HCT116 (cell line): ENCODE measurements at regions not wholly inside any gene's neighbourhood (a gene's known extent, or its start where the extent isn't known, plus 50 kb on each side); places are given as distances from the start of the nearest gene placed in this dataset.

Experiments used
- ATAC-seq: fragments of 200-7000 bp; cut with Tn5 transposase; 2 replicates; pipeline ENCODE4 v1.9.1; 2020; ENCODE audit warnings: mild to moderate bottlenecking, moderate library complexity
- BruUV-seq: library from RNA; stranded (reverse); fragments of 400-500 nt; replicated peaks from 2 replicates; lab custom pipeline; 2021; lab: Mats Ljungman, UMichigan
- CTCF ChIA-PET: fragments of 300-600 bp; sonication (Branson Sonifier 250); formaldehyde crosslinking; loops from one replicate; lab custom pipeline; 2021; ENCODE audit warnings: antibody characterized with exemption; lab: Charles Lee
- POLR2A ChIA-PET: fragments of 300-600, 350-600 bp; sonication (Branson Sonifier 250); formaldehyde crosslinking; loops from one replicate; lab custom pipeline; 2021; ENCODE audit warnings: antibody characterized with exemption; lab: Charles Lee
- RAD21 ChIA-PET, 2 experiments: fragments of 300-600 bp; sonication (Branson Sonifier 250); formaldehyde crosslinking; loops; one replicate each; lab custom pipeline; 2023; ENCODE audit warnings: low total read pairs in 2 of 2; ENCODE audit not compliant: uncharacterized antibody in 2 of 2, unreplicated experiment in 2 of 2, low non-redundant PET in 1 of 2; lab: Charles Lee
- DNase-seq: peaks from one replicate; pipeline ENCODE4 v3.0.0-alpha.2; 2010; ENCODE audit warnings: low read depth, low spot score
- H2AFZ ChIP-seq: fragments of 200-600 bp; shearing (Covaris generic), sonication (generic); 2 replicates; pipeline ENCODE4 v1.6.1; 2017; ENCODE audit warnings: low read depth, mixed run types, mixed read lengths, antibody characterized with exemption, low read length; ENCODE audit not compliant: poor library complexity, severe bottlenecking
- H3K27ac ChIP-seq: 2 replicates; pipeline ENCODE4 v1.5.1; 2012; ENCODE audit warnings: low read depth, low read length
- H3K27me3 ChIP-seq: fragments of 200-600 bp; sonication (generic); 2 replicates; pipeline ENCODE4 v1.6.1; 2016; ENCODE audit warnings: mixed run types, low read length, mixed read lengths; ENCODE audit not compliant: insufficient read depth
- H3K36me3 ChIP-seq, 2 experiments: fragments of 200-500 bp in 1 of 2; fragments of 200-600 bp in 1 of 2; sonication (Bioruptor generic) in 1 of 2; sonication (generic) in 1 of 2; 2 replicates each; pipeline versions ENCODE4 v1.5.1 to v1.6.1; 2014 to 2016; ENCODE audit warnings: low read length in 2 of 2, inconsistent platforms in 1 of 2, mixed read lengths in 1 of 2, mixed run types in 1 of 2; ENCODE audit not compliant: insufficient read depth in 2 of 2, control insufficient read depth in 1 of 2
- H3K4me1 ChIP-seq, 2 experiments: fragments of 200-600 bp in 1 of 2; sonication (generic) in 1 of 2; 2 replicates each; pipeline versions ENCODE4 v1.5.1 to v1.6.1; 2012 to 2017; ENCODE audit warnings: low read length in 2 of 2, inconsistent platforms in 1 of 2, mild to moderate bottlenecking in 1 of 2, mixed read lengths in 1 of 2, mixed run types in 1 of 2, moderate library complexity in 1 of 2; ENCODE audit not compliant: insufficient read depth in 2 of 2, control insufficient read depth in 1 of 2
- H3K4me2 ChIP-seq: fragments of 200-600 bp; sonication (generic); 2 replicates; pipeline ENCODE4 v1.6.1; 2017; ENCODE audit warnings: mixed run types, low read length, mixed read lengths
- H3K4me3 ChIP-seq, 2 experiments: fragments of 200-600 bp in 1 of 2; sonication (generic) in 1 of 2; replicated peaks in 1 of 2; 2 replicates each; pipeline ENCODE4 v1.5.1; 2011 to 2016; ENCODE audit warnings: low read length in 2 of 2, control low read depth in 1 of 2, low read depth in 1 of 2, mild to moderate bottlenecking in 1 of 2, mixed read lengths in 1 of 2, mixed run types in 1 of 2
- H3K79me2 ChIP-seq: fragments of 200-600 bp; sonication (generic); 2 replicates; pipeline ENCODE4 v1.6.1; 2017; ENCODE audit warnings: mild to moderate bottlenecking, mixed run types, low read length, moderate library complexity, mixed read lengths; ENCODE audit not compliant: insufficient read depth
- H3K9ac ChIP-seq: fragments of 200-600 bp; sonication (generic); 2 replicates; pipeline ENCODE4 v1.6.1; 2016; ENCODE audit warnings: low read length, mixed read lengths
- H3K9me2 ChIP-seq: fragments of 200-600 bp; sonication (generic), shearing (Covaris generic); 2 replicates; pipeline ENCODE4 v1.6.1; 2017; ENCODE audit warnings: mixed run types, mild to moderate bottlenecking, moderate library complexity; ENCODE audit not compliant: insufficient read depth
- H3K9me3 ChIP-seq, 2 experiments: fragments of 200-500 bp in 1 of 2; fragments of 200-600 bp in 1 of 2; sonication (Bioruptor generic) in 1 of 2; sonication (generic) in 1 of 2; 2 replicates each; pipeline ENCODE4 v1.6.1; 2014 to 2017; ENCODE audit warnings: low read length in 2 of 2, mixed read lengths in 2 of 2, inconsistent platforms in 1 of 2, low read depth in 1 of 2, mild to moderate bottlenecking in 1 of 2, mixed run types in 1 of 2, moderate library complexity in 1 of 2; ENCODE audit not compliant: control insufficient read depth in 1 of 2, insufficient read depth in 1 of 2
- H4K20me1 ChIP-seq: fragments of 200-600 bp; sonication (generic), shearing (Covaris generic); 2 replicates; pipeline ENCODE4 v1.6.1; 2017; ENCODE audit warnings: mixed run types, mild to moderate bottlenecking, moderate library complexity; ENCODE audit not compliant: insufficient read depth
- CBX3 ChIP-seq: IDR thresholded peaks from 2 replicates; pipeline ENCODE4 v1.6.1; 2012; ENCODE audit warnings: low read depth
- CEBPB ChIP-seq: IDR thresholded peaks from 2 replicates; pipeline ENCODE4 v1.6.1; 2012; ENCODE audit warnings: low read depth
- CTCF ChIP-seq, 3 experiments: fragments of 200-600 bp in 1 of 3; sonication (generic) in 1 of 3; IDR thresholded peaks in 2 of 3; conservative IDR thresholded peaks in 1 of 3; 2 replicates each; pipeline ENCODE4 v1.5.1; 2012 to 2017; ENCODE audit warnings: low read depth in 2 of 3, low read length in 2 of 3, antibody characterized with exemption in 1 of 3, borderline replicate concordance in 1 of 3, control low read depth in 1 of 3, mild to moderate bottlenecking in 1 of 3, mixed read lengths in 1 of 3, mixed run types in 1 of 3, moderate library complexity in 1 of 3; ENCODE audit not compliant: insufficient read depth in 1 of 3
- FOSL1 ChIP-seq: IDR thresholded peaks from 2 replicates; pipeline ENCODE4 v1.6.1; 2012; ENCODE audit warnings: low read depth
- POLR2A ChIP-seq: IDR thresholded peaks from 2 replicates; pipeline ENCODE4 v1.7.0; 2011; ENCODE audit warnings: borderline replicate concordance; ENCODE audit not compliant: insufficient read depth, insufficient read length; ENCODE audit errors: extremely low read depth
- SIN3A ChIP-seq: IDR thresholded peaks from 2 replicates; pipeline ENCODE4 v1.6.1; 2012; ENCODE audit warnings: low read depth
- SP1 ChIP-seq: IDR thresholded peaks from 2 replicates; pipeline ENCODE4 v1.6.1; 2012; ENCODE audit warnings: low read depth
- TCF7L2 ChIP-seq: IDR thresholded peaks from 2 replicates; pipeline ENCODE4 v1.7.0; 2011; ENCODE audit warnings: borderline replicate concordance, inconsistent platforms; ENCODE audit not compliant: insufficient read depth, insufficient read length; ENCODE audit errors: extremely low read depth
- ZBTB33 ChIP-seq: IDR thresholded peaks from 2 replicates; pipeline ENCODE4 v1.6.1; 2011; ENCODE audit warnings: mild to moderate bottlenecking, low read length, moderate library complexity; ENCODE audit not compliant: insufficient replicate concordance; ENCODE audit errors: extremely low read depth
- ZFX ChIP-seq: fragments of 450-650 bp; IDR thresholded peaks from 2 replicates; pipeline ENCODE4 v1.6.1; 2017
- ZNF274 ChIP-seq: fragments of 200-500 bp; sonication (Bioruptor generic); IDR thresholded peaks from 2 replicates; pipeline ENCODE4 v1.6.1; 2014; ENCODE audit warnings: mild to moderate bottlenecking, low read depth, low read length, inconsistent platforms
- intact Hi-C: fragments of 100-400 bp; cut with micrococcal nuclease; formaldehyde crosslinking; loops from 2 replicates; pipeline ENCODE4 v1.10.0; 2022
- TF ChIP-seq, protein P1 (sequence below): IDR thresholded peaks from 2 replicates; pipeline ENCODE4 v1.6.1; 2012

DNA sequence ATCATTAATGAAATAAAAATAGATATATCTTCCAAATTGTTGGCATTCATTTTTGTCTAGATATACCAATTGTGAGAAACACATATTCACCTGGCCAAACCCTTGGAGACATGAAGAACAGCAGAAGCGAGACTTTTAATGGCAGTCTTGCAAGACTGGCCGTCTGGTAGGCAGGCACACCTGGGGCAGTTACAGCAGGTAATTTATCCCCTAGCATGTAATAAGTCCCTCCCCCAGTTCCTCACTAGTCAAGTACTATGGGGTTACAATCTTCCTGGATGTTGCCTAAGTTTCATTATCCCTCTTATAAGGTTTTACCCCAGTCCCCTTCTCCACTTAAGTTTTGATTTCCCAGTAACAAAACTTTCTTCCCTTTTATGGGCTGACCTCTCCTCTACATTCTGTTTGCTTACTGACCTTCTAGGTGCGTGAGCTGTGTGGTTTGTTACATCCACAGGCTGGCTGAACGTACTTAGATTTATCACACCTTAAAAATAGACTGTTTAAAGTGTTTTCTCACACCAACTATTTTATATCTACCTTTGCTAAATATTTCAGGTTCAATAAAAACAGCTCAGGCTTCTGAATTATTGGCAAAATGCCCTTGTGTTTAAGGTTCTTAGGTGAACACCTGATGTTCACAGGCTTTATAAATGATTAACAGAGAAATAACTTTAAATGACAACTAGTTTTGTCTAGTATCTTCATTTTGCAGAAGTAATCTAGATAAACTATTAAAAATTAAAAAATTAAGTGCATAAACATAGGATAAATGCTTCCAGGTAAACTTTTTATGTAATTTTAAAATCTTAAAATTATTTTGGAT lies 365.0 kb upstream of the TFPI start:
- DNase-seq (no peak), ATAC-seq (no peak)
- H3K4me3 ChIP-seq = no peak overlapping the region
- ChIA-PET RAD21 (no interaction called here), POLR2A (no interaction called here), CTCF (no interaction called here)
- no peak overlapping the region for H3K4me2 ChIP-seq
- H3K9me3 ChIP-seq = no peaks in the 10 kb centered on the region
- H3K9ac ChIP-seq = no peak overlapping the region
- H3K27ac ChIP-seq = no peak overlapping the region
- H3K79me2 ChIP-seq = no peaks in the 10 kb centered on the region
- no peak for TF ChIP-seq ZFX
- TF ChIP-seq, protein P1, sequence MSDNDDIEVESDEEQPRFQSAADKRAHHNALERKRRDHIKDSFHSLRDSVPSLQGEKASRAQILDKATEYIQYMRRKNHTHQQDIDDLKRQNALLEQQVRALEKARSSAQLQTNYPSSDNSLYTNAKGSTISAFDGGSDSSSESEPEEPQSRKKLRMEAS = no peak
- TF ChIP-seq SP1 = no peak
- TF ChIP-seq POLR2A = no peak
- no peaks in the 10 kb centered on the region for H3K27me3 ChIP-seq
- H4K20me1 ChIP-seq = no peaks in the 10 kb centered on the region
- H3K9me2 ChIP-seq = no peaks in the 10 kb centered on the region
- no peaks in the 10 kb centered on the region for H3K4me1 ChIP-seq
- intact Hi-C loops = no loop called here
- H2AFZ ChIP-seq = peak overlapping the region; percentile 45
- BruUV-seq = no TSS peak
- no peaks in the 10 kb centered on the region for H3K36me3 ChIP-seq

GRCh38 chr2:187920511-187920910 lies 366.3 kb upstream of the TFPI start:
- Histone ChIP-seq H2AFZ (no peak overlapping the region), H3K27ac (no peak overlapping the region), H3K4me1 (no peaks in the 10 kb centered on the region), H3K79me2 (no peaks in the 10 kb centered on the region), H3K4me2 (no peak overlapping the region), H3K4me3 (no peak overlapping the region), H4K20me1 (no peaks in the 10 kb centered on the region), H3K9ac (no peak overlapping the region), H3K9me3 (no peaks in the 10 kb centered on the region), H3K36me3 (no peaks in the 10 kb centered on the region), H3K9me2 (no peaks in the 10 kb centered on the region), H3K27me3 (no peaks in the 10 kb centered on the region)
- CTCF ChIA-PET = no interaction called here
- POLR2A ChIA-PET = no interaction called here
- intact Hi-C loops = no loop called here
- no TSS peak for BruUV-seq
- DNase-seq (no peak), ATAC-seq (no peak)
- RAD21 ChIA-PET = no interaction called here
- TF ChIP-seq TCF7L2 (no peak), SIN3A (no peak), ZNF274 (no peak), CBX3 (no peak), FOSL1 (no peak), CTCF (IDR thresholded peaks at IDR 0.05 in 2 of 3, conservative IDR thresholded peaks at IDR 0.05 in 1 of 3; ENCODE audit: borderline replicate concordance in 1 of 3, insufficient read depth in 1 of 3, low read depth in 2 of 3, low read length in 2 of 3) (no peak), POLR2A (no peak), SP1 (no peak), ZBTB33 (no peak), CEBPB (no peak)
- TF ChIP-seq, protein P1 = no peak
